SK-N-MC (cell line): ENCODE measurements at regions not wholly inside any gene's neighbourhood (a gene's known extent, or its start where the extent isn't known, plus 50 kb on each side); places are given as distances from the start of the nearest gene placed in this dataset.

Source experiments
- DNase-seq: peaks from one replicate; pipeline ENCODE4 v3.0.0-alpha.2; 2011; ENCODE audit warnings: low read depth, low spot score
- H3K27ac ChIP-seq: fragments of 200-600 bp; sonication (generic); 2 replicates; pipeline ENCODE4 v1.5.1; 2016; ENCODE audit warnings: mixed run types
- H3K36me3 ChIP-seq: fragments of 200-600 bp; sonication (generic); 2 replicates; pipeline ENCODE4 v1.6.1; 2017; ENCODE audit warnings: antibody characterized with exemption, low read length, mixed read lengths; ENCODE audit not compliant: insufficient read depth
- H3K4me3 ChIP-seq: fragments of 200-600 bp; sonication (generic); 2 replicates; pipeline ENCODE4 v1.5.1; 2016
- H3K9ac ChIP-seq: fragments of 200-600 bp; sonication (generic); 2 replicates; pipeline ENCODE4 v1.8.0; 2017; ENCODE audit warnings: mixed run types, mixed read lengths; ENCODE audit not compliant: insufficient read length
- H3K9me3 ChIP-seq: fragments of 200-600 bp; sonication (generic); 2 replicates; pipeline ENCODE4 v1.6.1; 2017; ENCODE audit warnings: low read depth, mild to moderate bottlenecking, antibody characterized with exemption, low read length, moderate library complexity, mixed read lengths
- EZH2 ChIP-seq: fragments of 200-600 bp; sonication (generic); IDR thresholded peaks from one replicate; pipeline ENCODE4 v1.6.1; 2017; ENCODE audit warnings: antibody characterized with exemption
- FOXP2 ChIP-seq: optimal IDR thresholded peaks from 2 replicates; pipeline ENCODE3; 2011; ENCODE audit warnings: mild to moderate bottlenecking, moderate library complexity; ENCODE audit not compliant: insufficient read depth; ENCODE audit errors: extremely low read length, control extremely low read depth
- POLR2AphosphoS5 ChIP-seq: IDR thresholded peaks from 2 replicates; pipeline ENCODE4 v1.6.1; 2012; ENCODE audit warnings: mild to moderate bottlenecking, low read depth, low read length, borderline replicate concordance

- no peaks in the 10 kb centered on the region for H3K9me3 ChIP-seq
- no peak overlapping the region for H3K9ac ChIP-seq
- no peaks in the 10 kb centered on the region for H3K36me3 ChIP-seq
- no peak overlapping the region for H3K27ac ChIP-seq
- TF ChIP-seq EZH2: no peak
- no peak for TF ChIP-seq POLR2AphosphoS5
- no peak for TF ChIP-seq FOXP2
- DNase-seq: no peak
- no peak overlapping the region for H3K4me3 ChIP-seq
Observed at GRCh38 chr12:128170181-128170580, 96.8 kb upstream of the TMEM132C start.

DNA sequence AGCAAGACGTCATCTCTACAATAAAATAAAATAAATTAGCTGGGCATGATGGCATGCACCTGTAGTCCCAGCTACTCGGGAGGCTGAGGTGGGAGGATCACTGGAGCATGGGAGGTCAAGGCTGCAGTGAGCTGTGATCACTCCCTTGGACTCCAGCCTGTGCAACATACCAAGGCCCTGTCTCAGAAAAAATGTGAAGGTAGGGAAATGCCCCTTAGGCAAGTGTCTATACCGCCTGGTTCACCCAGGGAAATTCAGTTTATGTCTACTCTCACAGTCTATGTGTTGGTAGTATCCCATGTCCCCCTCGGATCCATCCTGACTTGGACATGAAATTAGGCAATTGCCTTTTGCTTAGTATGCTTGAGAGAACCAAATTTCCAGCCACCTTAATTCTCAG, 88.4 kb upstream of the TMEM132C start:
- no peak overlapping the region for H3K27ac ChIP-seq
- no peak for TF ChIP-seq FOXP2
- TF ChIP-seq EZH2: no peak
- no peak for TF ChIP-seq POLR2AphosphoS5
- H3K36me3 ChIP-seq: no peaks in the 10 kb centered on the region
- H3K9me3 ChIP-seq: no peaks in the 10 kb centered on the region
- no peak overlapping the region for H3K9ac ChIP-seq
- no peak for DNase-seq
- no peak overlapping the region for H3K4me3 ChIP-seq

GRCh38 chr12:128178966-128179365, 88.0 kb upstream of the TMEM132C start:
- Histone ChIP-seq H3K4me3 (no peak overlapping the region), H3K27ac (no peak overlapping the region), H3K9me3 (no peaks in the 10 kb centered on the region), H3K9ac (no peak overlapping the region), H3K36me3 (no peaks in the 10 kb centered on the region)
- no peak for DNase-seq
- TF ChIP-seq EZH2: no peak
- no peak for TF ChIP-seq FOXP2
- no peak for TF ChIP-seq POLR2AphosphoS5

DNA sequence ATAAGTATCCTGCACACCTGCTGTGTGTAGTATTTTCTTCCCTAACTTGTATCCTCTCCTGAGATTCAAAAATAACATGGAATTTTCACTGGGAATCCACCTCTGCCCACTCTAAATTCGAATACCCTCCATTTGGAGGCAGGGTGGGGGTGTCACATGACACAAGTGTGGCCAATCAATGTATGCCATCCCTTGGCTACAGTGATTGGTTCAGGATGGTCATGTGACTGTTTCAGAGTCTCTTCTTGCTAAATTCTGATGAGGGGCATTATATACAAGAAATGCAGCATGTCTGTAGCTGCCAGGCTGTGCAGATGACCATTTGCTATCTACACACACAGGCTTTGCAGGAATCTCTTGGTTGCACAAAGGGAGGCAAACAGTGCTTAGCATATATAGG, 86.8 kb upstream of the TMEM132C start:
- Histone ChIP-seq H3K27ac (no peak overlapping the region), H3K4me3 (no peak overlapping the region), H3K9ac (no peak overlapping the region), H3K36me3 (no peaks in the 10 kb centered on the region), H3K9me3 (no peaks in the 10 kb centered on the region)
- DNase-seq: no peak
- TF ChIP-seq EZH2: no peak
- TF ChIP-seq FOXP2: no peak
- no peak for TF ChIP-seq POLR2AphosphoS5

DNA sequence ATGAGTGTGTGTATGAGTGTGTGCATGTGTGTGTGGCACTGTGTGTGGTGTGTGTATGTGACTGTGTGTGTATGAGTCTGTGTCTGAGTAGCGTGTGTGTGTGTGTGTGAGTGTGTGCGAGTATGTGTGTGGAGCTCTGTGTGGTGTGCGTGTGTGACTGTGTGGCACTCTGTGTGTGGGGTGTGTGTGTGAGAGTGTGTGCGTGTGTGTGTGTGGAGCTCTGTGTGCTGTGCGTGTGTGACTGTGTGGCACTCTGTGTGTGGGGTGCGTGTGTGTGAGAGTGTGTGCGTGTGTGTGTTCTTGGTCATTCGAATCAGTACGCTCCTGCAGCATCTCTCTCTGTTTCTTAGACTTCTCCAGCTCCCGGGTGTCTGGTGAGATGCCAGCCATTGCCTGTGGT, 76.9 kb upstream of the TMEM132C start:
- DNase-seq: no peak
- Histone ChIP-seq H3K27ac (no peak overlapping the region), H3K4me3 (no peak overlapping the region), H3K36me3 (no peaks in the 10 kb centered on the region), H3K9me3 (no peaks in the 10 kb centered on the region), H3K9ac (no peak overlapping the region)
- TF ChIP-seq EZH2: no peak
- no peak for TF ChIP-seq POLR2AphosphoS5
- no peak for TF ChIP-seq FOXP2

DNA sequence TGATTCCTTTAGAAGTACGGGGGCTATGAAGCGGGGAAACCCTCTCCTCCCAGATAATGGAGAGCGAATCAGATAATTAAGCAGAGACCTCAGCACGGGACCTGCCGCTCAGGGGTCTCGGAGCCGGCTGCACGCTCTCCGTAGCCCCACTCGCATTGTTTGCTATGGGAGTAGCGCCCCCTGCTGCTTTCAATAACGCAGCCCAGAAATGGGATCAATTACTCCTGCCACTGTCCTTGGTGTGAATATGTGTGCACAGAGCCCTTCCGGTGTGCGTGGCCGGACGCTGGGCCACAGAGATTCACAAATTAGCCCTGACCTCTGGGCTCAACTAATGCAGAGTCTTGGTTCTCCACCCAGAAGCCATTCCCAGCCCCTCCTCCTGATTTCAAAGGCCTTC, 76.4 kb upstream of the TMEM132C start:
- no peak overlapping the region for H3K9ac ChIP-seq
- H3K36me3 ChIP-seq: no peaks in the 10 kb centered on the region

DNA sequence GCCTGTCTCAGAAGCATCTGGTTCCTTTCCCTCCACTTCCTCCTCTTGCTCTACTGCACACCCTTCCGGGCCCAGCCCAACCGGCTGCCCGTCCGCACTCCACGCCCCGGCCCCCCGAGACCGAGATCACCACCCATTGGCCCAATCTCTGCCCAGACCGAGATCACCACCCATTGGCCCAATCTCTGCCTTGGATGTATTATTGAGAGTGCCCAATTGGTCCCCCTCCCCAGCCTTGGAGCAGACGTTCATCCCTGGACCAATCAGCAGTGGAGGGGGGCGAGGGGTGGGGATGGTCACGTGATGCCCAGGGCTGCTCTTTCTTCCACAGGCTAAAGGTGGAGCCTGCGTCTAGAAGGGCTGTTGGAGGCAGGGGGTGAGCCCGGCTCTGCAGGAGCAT, 75.6 kb upstream of the TMEM132C start:
- TF ChIP-seq POLR2AphosphoS5 (no peak), FOXP2 (no peak), EZH2 (no peak)
- Histone ChIP-seq H3K27ac (no peak overlapping the region), H3K9me3 (no peaks in the 10 kb centered on the region), H3K4me3 (no peak overlapping the region), H3K9ac (no peak overlapping the region), H3K36me3 (no peaks in the 10 kb centered on the region)
- DNase-seq: no peak

More for the DNA sequence above, 76.4 kb upstream of the TMEM132C start:
- Histone ChIP-seq H3K9me3 (no peaks in the 10 kb centered on the region), H3K27ac (no peak overlapping the region), H3K4me3 (no peak overlapping the region)
- no peak for DNase-seq
- TF ChIP-seq POLR2AphosphoS5: no peak
- TF ChIP-seq FOXP2: no peak
- no peak for TF ChIP-seq EZH2

- no peak for DNase-seq
- H3K9ac ChIP-seq: no peak overlapping the region
- H3K9me3 ChIP-seq: no peaks in the 10 kb centered on the region
- no peaks in the 10 kb centered on the region for H3K36me3 ChIP-seq
- H3K27ac ChIP-seq: no peak overlapping the region
- no peak for TF ChIP-seq EZH2
- TF ChIP-seq FOXP2: no peak
- TF ChIP-seq POLR2AphosphoS5: no peak
- no peak overlapping the region for H3K4me3 ChIP-seq
Observed at GRCh38 chr12:128204711-128205110, 62.3 kb upstream of the TMEM132C start.

- DNase-seq: no peak
- Histone ChIP-seq H3K4me3 (no peak overlapping the region), H3K9me3 (no peaks in the 10 kb centered on the region), H3K27ac (no peak overlapping the region), H3K9ac (no peak overlapping the region), H3K36me3 (no peaks in the 10 kb centered on the region)
- TF ChIP-seq FOXP2: no peak
- no peak for TF ChIP-seq POLR2AphosphoS5
- no peak for TF ChIP-seq EZH2
Observed at GRCh38 chr12:128205145-128205544, 61.8 kb upstream of the TMEM132C start.

DNA sequence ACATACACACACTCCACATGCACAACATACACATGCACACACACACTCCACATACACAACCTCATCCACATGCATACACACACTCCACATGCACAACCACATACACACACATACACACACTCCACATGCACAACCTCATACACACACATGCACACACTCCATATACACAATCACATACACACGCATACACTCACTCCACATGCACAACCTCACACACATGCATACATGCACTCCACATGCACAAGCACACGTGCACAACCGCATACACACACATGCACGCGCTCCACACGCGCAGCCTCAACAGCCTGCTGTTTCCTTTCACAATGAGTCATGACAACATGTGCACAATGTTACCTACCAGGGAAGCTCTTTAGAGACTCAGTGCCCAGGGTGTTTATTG, 61.2 kb upstream of the TMEM132C start:
- no peaks in the 10 kb centered on the region for H3K9me3 ChIP-seq
- H3K4me3 ChIP-seq: no peak overlapping the region
- H3K9ac ChIP-seq: no peak overlapping the region
- no peaks in the 10 kb centered on the region for H3K36me3 ChIP-seq
- no peak overlapping the region for H3K27ac ChIP-seq
- TF ChIP-seq POLR2AphosphoS5: no peak
- no peak for TF ChIP-seq EZH2
- no peak for TF ChIP-seq FOXP2
- no peak for DNase-seq
